Gastrocnemius medialis (tissue), 4 donors: ENCODE measurements at regions not wholly inside any gene's neighbourhood (a gene's known extent, or its start where the extent isn't known, plus 50 kb on each side); places are given as distances from the start of the nearest gene placed in this dataset.

Experiments
- ATAC-seq, 2 donors: fragments of 150-250 bp; one replicate each; pipeline ENCODE4 v1.9.1; 2016
- DNase-seq, 2 donors: peaks; one replicate each; pipeline ENCODE4 v3.0.0-alpha.2; 2019
- H3K27ac ChIP-seq, 4 donors: fragments of 200-600 bp; sonication (generic); 1 replicate in 1 of 4; 2 replicates in 3 of 4; pipeline ENCODE4 v1.5.1; 2016 to 2018; ENCODE audit warnings: mild to moderate bottlenecking in 2 of 4, moderate library complexity in 1 of 4
- H3K27me3 ChIP-seq, 3 donors: fragments of 200-600 bp; sonication (generic) in 2 of 3; 1 replicate in 1 of 3; 2 replicates in 2 of 3; pipeline versions ENCODE4 v1.5.1 to v1.6.0; 2016 to 2019; ENCODE audit warnings: mild to moderate bottlenecking in 1 of 3, moderate library complexity in 1 of 3
- H3K36me3 ChIP-seq, 2 donors: fragments of 200-600 bp; sonication (generic) in 1 of 2; one replicate each; pipeline ENCODE4 v1.5.1; 2017 to 2018
- H3K4me1 ChIP-seq, 2 donors: fragments of 200-600 bp; sonication (generic) in 1 of 2; one replicate each; pipeline ENCODE4 v1.5.1; 2016 to 2017; ENCODE audit warnings: mild to moderate bottlenecking in 2 of 2
- H3K4me3 ChIP-seq, 4 donors: fragments of 200-600 bp; sonication (generic) in 3 of 4; 1 replicate in 1 of 4; 2 replicates in 3 of 4; pipeline ENCODE4 v1.5.1; 2016 to 2019; ENCODE audit warnings: mild to moderate bottlenecking in 2 of 4
- H3K9me3 ChIP-seq, 3 donors: fragments of 200-600 bp; sonication (generic) in 2 of 3; 1 replicate in 1 of 3; 2 replicates in 2 of 3; pipeline ENCODE4 v1.5.1; 2016 to 2019
- POLR2A ChIP-seq, 2 donors: fragments of 450-650 bp; IDR thresholded peaks; one replicate each; pipeline ENCODE4 v1.6.1; 2017; ENCODE audit warnings: antibody characterized with exemption in 2 of 2, mild to moderate bottlenecking in 2 of 2, moderate library complexity in 2 of 2
- in situ Hi-C, 4 donors: fragments of 200-750 bp; cut with MboI; loops; one replicate each; pipeline versions ENCODE4 v1.15.0 to v1.8.0; 2017; ENCODE audit warnings: low sequenced_read_pairs in 4 of 4
- intact Hi-C: fragments of 100-400 bp; cut with DNase I; formaldehyde crosslinking; loops from one replicate; pipeline ENCODE4 v1.15.1; 2023; ENCODE audit warnings: low total_unique reads
- TF ChIP-seq, protein P1 (sequence below), 5 experiments: fragments of 450-650 bp in 3 of 5; fragments of 200-600 bp in 2 of 5; sonication (generic) in 2 of 5; IDR thresholded peaks in 4 of 5; conservative IDR thresholded peaks in 1 of 5; 1 replicate in 4 of 5; 2 replicates in 1 of 5; pipeline ENCODE4 v1.5.1; 2016 to 2019; ENCODE audit warnings: antibody characterized with exemption in 5 of 5, mild to moderate bottlenecking in 3 of 5, moderate library complexity in 3 of 5

GRCh38 chr10:129018511-129018910 is 448.5 kb upstream of the MGMT start:
- no peak for ATAC-seq
- H3K27ac ChIP-seq: no peak overlapping the region
- H3K4me3 ChIP-seq: no peak overlapping the region
- no peak for TF ChIP-seq POLR2A (IDR thresholded peaks at IDR 0.05)
- TF ChIP-seq, protein P1, sequence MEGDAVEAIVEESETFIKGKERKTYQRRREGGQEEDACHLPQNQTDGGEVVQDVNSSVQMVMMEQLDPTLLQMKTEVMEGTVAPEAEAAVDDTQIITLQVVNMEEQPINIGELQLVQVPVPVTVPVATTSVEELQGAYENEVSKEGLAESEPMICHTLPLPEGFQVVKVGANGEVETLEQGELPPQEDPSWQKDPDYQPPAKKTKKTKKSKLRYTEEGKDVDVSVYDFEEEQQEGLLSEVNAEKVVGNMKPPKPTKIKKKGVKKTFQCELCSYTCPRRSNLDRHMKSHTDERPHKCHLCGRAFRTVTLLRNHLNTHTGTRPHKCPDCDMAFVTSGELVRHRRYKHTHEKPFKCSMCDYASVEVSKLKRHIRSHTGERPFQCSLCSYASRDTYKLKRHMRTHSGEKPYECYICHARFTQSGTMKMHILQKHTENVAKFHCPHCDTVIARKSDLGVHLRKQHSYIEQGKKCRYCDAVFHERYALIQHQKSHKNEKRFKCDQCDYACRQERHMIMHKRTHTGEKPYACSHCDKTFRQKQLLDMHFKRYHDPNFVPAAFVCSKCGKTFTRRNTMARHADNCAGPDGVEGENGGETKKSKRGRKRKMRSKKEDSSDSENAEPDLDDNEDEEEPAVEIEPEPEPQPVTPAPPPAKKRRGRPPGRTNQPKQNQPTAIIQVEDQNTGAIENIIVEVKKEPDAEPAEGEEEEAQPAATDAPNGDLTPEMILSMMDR (IDR thresholded peaks at IDR 0.05 in 4 of 5, conservative IDR thresholded peaks at IDR 0.05 in 1 of 5): no peak
- H3K36me3 ChIP-seq: no peaks in the 10 kb centered on the region
- intact Hi-C loops (no loop called here), in situ Hi-C loops (no loop called here)
- peaks cover 0 to 4% (median 0%) of the 10 kb centered on the region in 3 donors for H3K27me3 ChIP-seq
- H3K4me1 ChIP-seq: no peaks in the 10 kb centered on the region
- H3K9me3 ChIP-seq: no peaks in the 10 kb centered on the region
- DNase-seq: no peak

- DNase-seq: no peak
- H3K27ac ChIP-seq: peak overlapping the region in 2 of 4 donors; percentile 25 to 41
- in situ Hi-C loops (no loop called here), intact Hi-C loops (loop anchor here (10.0 kb wide), 2 partner anchors 86 to 166 kb away; no protein-coding TSS in a partner anchor)
- H3K9me3 ChIP-seq: no peaks in the 10 kb centered on the region
- TF ChIP-seq, protein P1 (IDR thresholded peaks at IDR 0.05 in 4 of 5, conservative IDR thresholded peaks at IDR 0.05 in 1 of 5): no peak
- no peak for TF ChIP-seq POLR2A (IDR thresholded peaks at IDR 0.05)
- H3K4me3 ChIP-seq: no peak overlapping the region
- H3K27me3 ChIP-seq: peaks cover 0 to 10% (median 4%) of the 10 kb centered on the region in 3 donors
- no peaks in the 10 kb centered on the region for H3K4me1 ChIP-seq
- H3K36me3 ChIP-seq: no peaks in the 10 kb centered on the region
- ATAC-seq: no peak
Measured at GRCh38 chr10:129020651-129021330, 446.2 kb upstream of the MGMT start.

GRCh38 chr10:129021594-129022304 is 445.3 kb upstream of the MGMT start:
- ATAC-seq (no peak), DNase-seq (no peak)
- H3K27ac ChIP-seq: peak overlapping the region; percentile 21 to 45 (median 33)
- H3K4me1 ChIP-seq: no peaks in the 10 kb centered on the region
- H3K36me3 ChIP-seq: no peaks in the 10 kb centered on the region
- in situ Hi-C loops (no loop called here), intact Hi-C loops (loop anchor here (10.0 kb wide), 2 partner anchors 87 to 167 kb away; no protein-coding TSS in a partner anchor)
- H3K4me3 ChIP-seq: no peak overlapping the region
- H3K9me3 ChIP-seq: no peaks in the 10 kb centered on the region
- no peak for TF ChIP-seq POLR2A (IDR thresholded peaks at IDR 0.05)
- TF ChIP-seq, protein P1 (IDR thresholded peaks at IDR 0.05 in 4 of 5, conservative IDR thresholded peaks at IDR 0.05 in 1 of 5): no peak
- H3K27me3 ChIP-seq: peaks cover 0 to 10% (median 9%) of the 10 kb centered on the region in 3 donors

GRCh38 chr10:129023082-129023481 is 444.0 kb upstream of the MGMT start:
- intact Hi-C loops: loop anchor here (10.0 kb wide), 2 partner anchors 88 to 168 kb away; no protein-coding TSS in a partner anchor
- ATAC-seq: peak; percentile 47 to 50
- Histone ChIP-seq H3K27ac (peak overlapping the region; percentile 5 to 55 (median 36)), H3K4me3 (no peak overlapping the region), H3K36me3 (no peaks in the 10 kb centered on the region), H3K9me3 (no peaks in the 10 kb centered on the region), H3K27me3 (peaks cover 0 to 21% (median 17%) of the 10 kb centered on the region in 3 donors), H3K4me1 (no peaks in the 10 kb centered on the region)
- DNase-seq: peak in 1 of 2 donors; percentile 44
- in situ Hi-C loops: no loop called here
- TF ChIP-seq, protein P1 (IDR thresholded peaks at IDR 0.05 in 4 of 5, conservative IDR thresholded peaks at IDR 0.05 in 1 of 5): no peak
- no peak for TF ChIP-seq POLR2A (IDR thresholded peaks at IDR 0.05)
